22Rv1 (cell line): ENCODE measurements at regions not wholly inside any gene's neighbourhood (a gene's known extent, or its start where the extent isn't known, plus 50 kb on each side); places are given as distances from the start of the nearest gene placed in this dataset.

Experiments used
- ZFX ChIP-seq: fragments of 450-650 bp; IDR thresholded peaks from 2 replicates; pipeline ENCODE4 v1.6.1; 2017; ENCODE audit warnings: antibody characterized with exemption, borderline replicate concordance
- TF ChIP-seq, protein P1 (sequence below): fragments of 450-650 bp; IDR thresholded peaks from 2 replicates; pipeline ENCODE4 v1.5.1; 2017; ENCODE audit warnings: mild to moderate bottlenecking

DNA sequence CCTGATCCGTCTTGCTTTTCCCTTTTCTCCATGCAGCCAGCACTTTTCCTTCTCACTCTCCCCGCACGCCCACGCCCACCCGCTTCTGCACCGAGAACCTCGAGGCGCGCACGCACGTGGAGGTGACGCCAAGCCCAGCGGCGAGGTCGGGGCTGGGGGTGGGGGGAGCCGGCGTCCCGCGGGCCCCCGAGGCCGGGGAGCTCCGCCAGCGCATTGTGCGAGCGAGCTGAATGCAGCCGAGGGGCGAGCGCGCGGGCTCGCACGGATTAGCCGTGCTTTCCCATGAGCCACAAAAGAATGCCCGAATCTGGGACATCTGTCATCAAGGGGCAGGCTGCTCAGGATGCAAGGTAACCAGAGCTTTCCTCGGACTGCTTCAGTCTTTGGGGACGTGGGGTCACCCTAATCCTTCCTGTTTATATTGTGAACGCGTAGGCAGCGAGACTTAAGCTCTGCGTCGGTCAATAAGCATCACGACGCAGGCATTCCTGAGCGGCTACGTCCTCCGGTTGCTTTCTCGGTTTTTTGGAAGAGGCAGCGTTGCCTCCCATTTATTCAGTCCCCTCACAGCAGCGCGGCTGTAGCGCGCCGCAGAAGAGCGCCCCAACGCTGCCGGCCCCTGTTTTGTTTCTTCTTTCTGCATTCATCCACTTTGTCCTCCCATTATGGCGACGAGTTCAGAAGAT lies 67.3 kb upstream of the AKT3 start:
- TF ChIP-seq, protein P1, sequence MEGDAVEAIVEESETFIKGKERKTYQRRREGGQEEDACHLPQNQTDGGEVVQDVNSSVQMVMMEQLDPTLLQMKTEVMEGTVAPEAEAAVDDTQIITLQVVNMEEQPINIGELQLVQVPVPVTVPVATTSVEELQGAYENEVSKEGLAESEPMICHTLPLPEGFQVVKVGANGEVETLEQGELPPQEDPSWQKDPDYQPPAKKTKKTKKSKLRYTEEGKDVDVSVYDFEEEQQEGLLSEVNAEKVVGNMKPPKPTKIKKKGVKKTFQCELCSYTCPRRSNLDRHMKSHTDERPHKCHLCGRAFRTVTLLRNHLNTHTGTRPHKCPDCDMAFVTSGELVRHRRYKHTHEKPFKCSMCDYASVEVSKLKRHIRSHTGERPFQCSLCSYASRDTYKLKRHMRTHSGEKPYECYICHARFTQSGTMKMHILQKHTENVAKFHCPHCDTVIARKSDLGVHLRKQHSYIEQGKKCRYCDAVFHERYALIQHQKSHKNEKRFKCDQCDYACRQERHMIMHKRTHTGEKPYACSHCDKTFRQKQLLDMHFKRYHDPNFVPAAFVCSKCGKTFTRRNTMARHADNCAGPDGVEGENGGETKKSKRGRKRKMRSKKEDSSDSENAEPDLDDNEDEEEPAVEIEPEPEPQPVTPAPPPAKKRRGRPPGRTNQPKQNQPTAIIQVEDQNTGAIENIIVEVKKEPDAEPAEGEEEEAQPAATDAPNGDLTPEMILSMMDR = no peak
- no peak for TF ChIP-seq ZFX
